GM12891 (cell line): ENCODE measurements at regions not wholly inside any gene's neighbourhood (a gene's known extent, or its start where the extent isn't known, plus 50 kb on each side); places are given as distances from the start of the nearest gene placed in this dataset.

Experiments
- POLR2A ChIP-seq: IDR thresholded peaks from 2 replicates; pipeline ENCODE4 v1.6.1; 2011; ENCODE audit warnings: low read depth, low read length, control low read depth
- TAF1 ChIP-seq: IDR thresholded peaks from 2 replicates; pipeline ENCODE4 v1.6.1; 2011; ENCODE audit warnings: low read depth, low read length, control low read depth

- TF ChIP-seq POLR2A (no peak), TAF1 (no peak)
Observed at GRCh38 chr11:19506816-19507486, 205.7 kb upstream of the NAV2 start.
